HL-60 (cell line): ENCODE measurements at regions not wholly inside any gene's neighbourhood (a gene's known extent, or its start where the extent isn't known, plus 50 kb on each side); places are given as distances from the start of the nearest gene placed in this dataset.

Source experiments
- DNase-seq, 2 experiments: peaks; one replicate each; pipeline ENCODE4 v3.0.0-alpha.2; 2010 to 2020; ENCODE audit warnings: low read depth in 1 of 2, low spot score in 1 of 2
- H3K27ac ChIP-seq: fragments of 250-450 bp; sonication (Bioruptor Pico); replicated peaks from 2 replicates; pipeline ENCODE4 v1.5.1; 2020; ENCODE audit warnings: mild to moderate bottlenecking, moderate library complexity
- H3K27me3 ChIP-seq: fragments of 250-450 bp; sonication (Bioruptor Pico); 2 replicates; pipeline ENCODE4 v1.5.1; 2021; ENCODE audit warnings: mild to moderate bottlenecking, moderate library complexity; ENCODE audit not compliant: insufficient read depth, poor library complexity, severe bottlenecking
- H3K4me3 ChIP-seq: replicated peaks from 2 replicates; pipeline ENCODE4 v1.5.1; 2011; ENCODE audit warnings: mild to moderate bottlenecking, control low read depth, low read length; ENCODE audit not compliant: insufficient read depth
- GABPA ChIP-seq: IDR thresholded peaks from 2 replicates; pipeline ENCODE4 v1.6.1; 2012; ENCODE audit warnings: low read depth
- POLR2AphosphoS5 ChIP-seq: IDR thresholded peaks from 2 replicates; pipeline ENCODE4 v1.6.1; 2012; ENCODE audit warnings: low read depth
- SPI1 ChIP-seq: IDR thresholded peaks from 2 replicates; pipeline ENCODE4 v1.6.1; 2012; ENCODE audit warnings: low read depth, mild to moderate bottlenecking, borderline replicate concordance
- TF ChIP-seq, protein P1 (sequence below): IDR thresholded peaks from one replicate; pipeline ENCODE4 v1.5.1; 2011; ENCODE audit warnings: low read length, control low read depth, inconsistent platforms; ENCODE audit not compliant: insufficient read depth
- TF ChIP-seq, protein P2 (sequence below): IDR thresholded peaks from 2 replicates; pipeline ENCODE4 v1.6.1; 2012; ENCODE audit warnings: low read depth; ENCODE audit not compliant: insufficient replicate concordance

DNA sequence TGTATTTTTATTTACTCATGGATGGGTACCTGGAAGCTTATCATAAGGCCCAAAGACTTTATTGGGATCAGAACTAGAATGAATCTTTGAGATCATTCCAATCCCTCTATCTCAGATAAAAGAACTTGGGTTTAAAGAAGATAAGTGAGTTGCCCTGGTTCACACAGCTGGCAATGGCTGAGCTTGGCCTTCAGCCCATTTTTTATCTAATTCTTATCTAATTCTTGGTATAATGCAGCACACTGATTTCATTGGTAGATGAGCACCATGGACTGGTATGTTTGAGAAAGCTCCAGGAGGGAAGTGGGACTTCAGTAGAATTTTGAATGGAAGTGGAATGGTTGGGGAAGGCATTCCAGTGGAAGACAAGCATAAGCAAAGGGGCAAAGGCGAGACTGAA is 558.9 kb downstream of the REEP3 start:
- Histone ChIP-seq H3K4me3 (no peak overlapping the region), H3K27me3 (no peaks in the 10 kb centered on the region), H3K27ac (no peak overlapping the region)
- DNase-seq, result no peak
- TF ChIP-seq GABPA (no peak), SPI1 (no peak), POLR2AphosphoS5 (no peak)
- TF ChIP-seq, protein P1, sequence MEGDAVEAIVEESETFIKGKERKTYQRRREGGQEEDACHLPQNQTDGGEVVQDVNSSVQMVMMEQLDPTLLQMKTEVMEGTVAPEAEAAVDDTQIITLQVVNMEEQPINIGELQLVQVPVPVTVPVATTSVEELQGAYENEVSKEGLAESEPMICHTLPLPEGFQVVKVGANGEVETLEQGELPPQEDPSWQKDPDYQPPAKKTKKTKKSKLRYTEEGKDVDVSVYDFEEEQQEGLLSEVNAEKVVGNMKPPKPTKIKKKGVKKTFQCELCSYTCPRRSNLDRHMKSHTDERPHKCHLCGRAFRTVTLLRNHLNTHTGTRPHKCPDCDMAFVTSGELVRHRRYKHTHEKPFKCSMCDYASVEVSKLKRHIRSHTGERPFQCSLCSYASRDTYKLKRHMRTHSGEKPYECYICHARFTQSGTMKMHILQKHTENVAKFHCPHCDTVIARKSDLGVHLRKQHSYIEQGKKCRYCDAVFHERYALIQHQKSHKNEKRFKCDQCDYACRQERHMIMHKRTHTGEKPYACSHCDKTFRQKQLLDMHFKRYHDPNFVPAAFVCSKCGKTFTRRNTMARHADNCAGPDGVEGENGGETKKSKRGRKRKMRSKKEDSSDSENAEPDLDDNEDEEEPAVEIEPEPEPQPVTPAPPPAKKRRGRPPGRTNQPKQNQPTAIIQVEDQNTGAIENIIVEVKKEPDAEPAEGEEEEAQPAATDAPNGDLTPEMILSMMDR, result no peak
- TF ChIP-seq, protein P2, sequence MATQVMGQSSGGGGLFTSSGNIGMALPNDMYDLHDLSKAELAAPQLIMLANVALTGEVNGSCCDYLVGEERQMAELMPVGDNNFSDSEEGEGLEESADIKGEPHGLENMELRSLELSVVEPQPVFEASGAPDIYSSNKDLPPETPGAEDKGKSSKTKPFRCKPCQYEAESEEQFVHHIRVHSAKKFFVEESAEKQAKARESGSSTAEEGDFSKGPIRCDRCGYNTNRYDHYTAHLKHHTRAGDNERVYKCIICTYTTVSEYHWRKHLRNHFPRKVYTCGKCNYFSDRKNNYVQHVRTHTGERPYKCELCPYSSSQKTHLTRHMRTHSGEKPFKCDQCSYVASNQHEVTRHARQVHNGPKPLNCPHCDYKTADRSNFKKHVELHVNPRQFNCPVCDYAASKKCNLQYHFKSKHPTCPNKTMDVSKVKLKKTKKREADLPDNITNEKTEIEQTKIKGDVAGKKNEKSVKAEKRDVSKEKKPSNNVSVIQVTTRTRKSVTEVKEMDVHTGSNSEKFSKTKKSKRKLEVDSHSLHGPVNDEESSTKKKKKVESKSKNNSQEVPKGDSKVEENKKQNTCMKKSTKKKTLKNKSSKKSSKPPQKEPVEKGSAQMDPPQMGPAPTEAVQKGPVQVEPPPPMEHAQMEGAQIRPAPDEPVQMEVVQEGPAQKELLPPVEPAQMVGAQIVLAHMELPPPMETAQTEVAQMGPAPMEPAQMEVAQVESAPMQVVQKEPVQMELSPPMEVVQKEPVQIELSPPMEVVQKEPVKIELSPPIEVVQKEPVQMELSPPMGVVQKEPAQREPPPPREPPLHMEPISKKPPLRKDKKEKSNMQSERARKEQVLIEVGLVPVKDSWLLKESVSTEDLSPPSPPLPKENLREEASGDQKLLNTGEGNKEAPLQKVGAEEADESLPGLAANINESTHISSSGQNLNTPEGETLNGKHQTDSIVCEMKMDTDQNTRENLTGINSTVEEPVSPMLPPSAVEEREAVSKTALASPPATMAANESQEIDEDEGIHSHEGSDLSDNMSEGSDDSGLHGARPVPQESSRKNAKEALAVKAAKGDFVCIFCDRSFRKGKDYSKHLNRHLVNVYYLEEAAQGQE, result no peak

DNA sequence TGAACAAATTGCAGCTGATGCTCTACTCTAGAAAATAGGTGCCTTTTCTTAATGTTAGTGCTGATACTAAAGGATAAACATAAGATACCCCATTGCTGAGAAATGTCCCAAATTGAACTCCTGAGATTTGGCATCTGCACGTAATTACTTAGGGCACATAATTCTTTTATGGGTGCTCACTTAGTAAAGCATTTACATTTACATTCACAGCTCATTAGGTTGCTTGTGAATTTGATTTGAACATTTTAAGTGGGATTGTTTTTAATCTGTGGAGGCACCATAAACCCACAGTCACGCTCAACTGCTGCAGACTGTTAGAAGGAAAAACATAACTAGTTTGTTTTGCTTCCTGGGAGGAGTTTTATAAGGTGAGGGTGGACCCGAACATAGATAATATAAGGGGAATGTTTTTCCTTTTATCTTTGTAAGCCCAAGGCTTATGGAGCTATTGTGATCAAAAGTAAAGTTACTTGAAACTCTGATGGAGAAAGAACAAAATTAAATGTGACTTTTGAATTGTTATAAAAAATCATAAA is 560.8 kb downstream of the REEP3 start:
- TF ChIP-seq, protein P1, result no peak
- TF ChIP-seq, protein P2, result no peak
- no peak for TF ChIP-seq GABPA
- H3K4me3 ChIP-seq, result no peak overlapping the region
- no peaks in the 10 kb centered on the region for H3K27me3 ChIP-seq
- DNase-seq, result no peak
- no peak overlapping the region for H3K27ac ChIP-seq

DNA sequence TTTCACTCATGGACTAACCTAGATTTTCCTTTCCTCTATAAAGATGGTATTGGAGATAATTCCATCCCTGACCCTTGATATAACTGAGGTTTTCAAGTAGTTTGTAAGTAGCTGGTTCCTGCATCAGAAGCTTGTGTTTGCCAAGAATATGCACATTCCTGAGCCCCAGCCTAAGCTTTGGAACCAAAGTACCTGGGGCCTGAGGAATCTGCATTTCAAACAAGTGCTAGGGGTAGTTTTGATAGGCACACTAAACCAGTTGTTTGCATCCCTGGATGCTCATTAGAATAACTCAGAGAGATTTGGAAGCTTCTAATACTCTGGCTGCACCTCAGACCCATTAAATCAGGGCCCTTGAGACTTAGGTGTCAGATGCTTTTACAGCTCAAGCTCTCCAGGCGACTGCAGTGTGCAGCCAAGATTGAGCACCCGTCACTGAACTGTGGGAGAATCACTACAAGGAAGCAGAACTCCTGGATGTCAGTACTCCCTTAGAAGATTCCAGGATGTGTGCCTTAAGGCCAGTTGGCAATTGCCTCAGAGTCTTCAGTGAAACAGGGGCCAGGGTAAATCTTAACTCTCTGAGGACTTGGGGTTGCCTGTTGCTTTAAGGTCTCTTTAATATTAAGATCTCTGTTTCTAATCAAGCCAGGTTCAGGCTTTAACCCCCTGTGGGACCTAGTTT is 565.0 kb downstream of the REEP3 start:
- H3K4me3 ChIP-seq, result no peak overlapping the region
- no peak for DNase-seq
- H3K27ac ChIP-seq, result no peak overlapping the region
- TF ChIP-seq POLR2AphosphoS5 (no peak), GABPA (no peak), SPI1 (no peak)
- TF ChIP-seq, protein P1, result no peak
- TF ChIP-seq, protein P2, result no peak
- H3K27me3 ChIP-seq, result no peaks in the 10 kb centered on the region
